Spleen (tissue), 11 donors: ENCODE measurements at regions not wholly inside any gene's neighbourhood (a gene's known extent, or its start where the extent isn't known, plus 50 kb on each side); places are given as distances from the start of the nearest gene placed in this dataset.

Experiments used
- DNase-seq: peaks from one replicate; pipeline ENCODE4 v3.0.0-alpha.2; 2020
- H3K27ac ChIP-seq, 8 donors: fragments of 200-600 bp; sonication (generic) in 7 of 8; 1 replicate in 4 of 8; 2 replicates in 4 of 8; pipeline versions ENCODE4 v1.5.0 to v1.8.0; 2016 to 2021; ENCODE audit warnings: inconsistent platforms in 4 of 8, mild to moderate bottlenecking in 4 of 8, moderate library complexity in 1 of 8
- H3K27me3 ChIP-seq, 7 donors: fragments of 200-600 bp; sonication (generic) in 6 of 7; replicated peaks in 1 of 7; 1 replicate in 4 of 7; 2 replicates in 3 of 7; pipeline versions ENCODE4 v1.5.0 to v1.8.0; 2016 to 2021; ENCODE audit warnings: inconsistent platforms in 3 of 7, mild to moderate bottlenecking in 1 of 7
- H3K36me3 ChIP-seq, 6 donors: fragments of 200-600 bp; sonication (generic) in 5 of 6; 1 replicate in 4 of 6; 2 replicates in 2 of 6; pipeline versions ENCODE4 v1.5.0 to v1.8.0; 2016 to 2021; ENCODE audit warnings: inconsistent platforms in 2 of 6
- H3K4me1 ChIP-seq, 6 donors: fragments of 200-600 bp; sonication (generic) in 5 of 6; 1 replicate in 3 of 6; 2 replicates in 3 of 6; pipeline versions ENCODE4 v1.5.0 to v1.8.0; 2016 to 2021; ENCODE audit warnings: inconsistent platforms in 3 of 6
- H3K4me3 ChIP-seq, 8 donors: fragments of 200-600 bp; sonication (generic) in 7 of 8; 1 replicate in 4 of 8; 2 replicates in 4 of 8; pipeline versions ENCODE4 v1.5.0 to v1.8.0; 2016 to 2021; ENCODE audit warnings: inconsistent platforms in 4 of 8, mild to moderate bottlenecking in 4 of 8, moderate library complexity in 2 of 8
- H3K9me3 ChIP-seq, 8 donors: fragments of 200-600 bp; sonication (generic) in 7 of 8; 1 replicate in 4 of 8; 2 replicates in 4 of 8; pipeline versions ENCODE4 v1.5.0 to v1.8.0; 2016 to 2021; ENCODE audit warnings: inconsistent platforms in 4 of 8
- POLR2A ChIP-seq, 3 donors: fragments of 450-650 bp; IDR thresholded peaks; one replicate each; pipeline ENCODE4 v1.5.1; 2017; ENCODE audit warnings: antibody characterized with exemption in 3 of 3, mild to moderate bottlenecking in 1 of 3
- POLR2AphosphoS5 ChIP-seq, 3 donors: sonication (generic); formaldehyde crosslinking; IDR thresholded peaks; one replicate each; pipeline ENCODE4 v1.5.1; 2017; ENCODE audit warnings: antibody characterized with exemption in 3 of 3
- WGBS, 5 donors: extraction: QIAGEN DNeasy Blood & Tissue Kit in 3 of 5; methylation state at CpG; one replicate each; pipeline versions ENCODE4 v1.1.5 to v1.1.7; 2013 to 2018; 5-methylcytosine and 5-hydroxymethylcytosine counted together
- intact Hi-C: fragments of 100-400 bp; cut with DNase I; formaldehyde crosslinking; loops from one replicate; pipeline ENCODE4 v1.15.0; 2023; ENCODE audit warnings: low total_unique reads
- TF ChIP-seq, protein P1 (sequence below), 11 experiments: fragments of 200-600 bp in 7 of 11; fragments of 450-650 bp in 4 of 11; sonication (generic) in 4 of 11; IDR thresholded peaks in 8 of 11; conservative IDR thresholded peaks in 3 of 11; 1 replicate in 7 of 11; 2 replicates in 4 of 11; pipeline versions ENCODE4 v1.4.0 to v1.8.0; 2016 to 2021; ENCODE audit warnings: antibody characterized with exemption in 11 of 11, inconsistent platforms in 4 of 11, mild to moderate bottlenecking in 1 of 11
- donor health status: healthy with polysubstance abuse.
- donor health status: DM: no; HTN: no; CAD: no; lungs with moderate emphysema.
- donor health status: DM: no; HTN: no; CAD: no.
- donor health status: Bipolar disorder and iron deficiency.
- donor health status: healthy.
- donor health status: DM: no; HTN: no; CAD: no.
- donor health status: DM: yes; HTN: yes; CAD: no.

DNA sequence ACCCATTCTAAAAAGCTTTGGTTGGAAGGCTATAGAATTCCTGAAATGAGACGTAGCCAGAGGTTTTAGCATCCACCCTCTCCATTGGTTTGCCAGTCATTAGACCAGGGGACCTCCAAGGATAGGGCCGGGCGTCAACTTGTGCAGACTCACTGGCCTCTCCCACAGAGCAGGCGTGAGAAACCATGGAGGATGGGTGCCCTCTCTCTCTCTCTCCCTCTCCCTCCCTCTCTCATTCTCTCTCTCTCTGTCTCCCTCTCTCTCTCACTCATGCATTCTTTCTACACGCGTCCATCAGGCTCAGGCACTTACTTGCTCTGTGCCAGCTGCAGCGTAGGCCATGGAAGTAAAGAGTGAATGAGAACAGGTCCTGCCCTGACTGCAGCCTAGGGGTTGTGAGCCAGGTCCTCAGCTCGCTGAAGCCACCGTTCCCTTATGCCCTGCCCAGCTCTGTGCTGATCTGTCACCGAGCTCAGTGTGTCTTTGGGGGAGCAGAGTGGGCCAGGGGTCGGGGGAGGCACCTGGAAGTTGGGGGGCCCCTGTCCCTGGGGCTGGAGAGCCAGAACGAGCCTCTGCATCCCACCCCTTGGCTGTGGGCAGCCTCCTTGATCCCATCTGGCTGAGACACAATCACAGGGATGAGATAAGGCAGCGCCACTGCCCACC is 304.4 kb upstream of the HS6ST1 start:
- Histone ChIP-seq H3K4me3 (no peak overlapping the region), H3K27me3 (no peaks in the 10 kb centered on the region), H3K4me1 (peaks cover 0 to 14% (median 0%) of the 10 kb centered on the region in 6 donors), H3K9me3 (no peaks in the 10 kb centered on the region), H3K27ac (no peak overlapping the region), H3K36me3 (no peaks in the 10 kb centered on the region)
- TF ChIP-seq POLR2A (IDR thresholded peaks at IDR 0.05) (no peak), POLR2AphosphoS5 (IDR thresholded peaks at IDR 0.05) (no peak)
- TF ChIP-seq, protein P1, sequence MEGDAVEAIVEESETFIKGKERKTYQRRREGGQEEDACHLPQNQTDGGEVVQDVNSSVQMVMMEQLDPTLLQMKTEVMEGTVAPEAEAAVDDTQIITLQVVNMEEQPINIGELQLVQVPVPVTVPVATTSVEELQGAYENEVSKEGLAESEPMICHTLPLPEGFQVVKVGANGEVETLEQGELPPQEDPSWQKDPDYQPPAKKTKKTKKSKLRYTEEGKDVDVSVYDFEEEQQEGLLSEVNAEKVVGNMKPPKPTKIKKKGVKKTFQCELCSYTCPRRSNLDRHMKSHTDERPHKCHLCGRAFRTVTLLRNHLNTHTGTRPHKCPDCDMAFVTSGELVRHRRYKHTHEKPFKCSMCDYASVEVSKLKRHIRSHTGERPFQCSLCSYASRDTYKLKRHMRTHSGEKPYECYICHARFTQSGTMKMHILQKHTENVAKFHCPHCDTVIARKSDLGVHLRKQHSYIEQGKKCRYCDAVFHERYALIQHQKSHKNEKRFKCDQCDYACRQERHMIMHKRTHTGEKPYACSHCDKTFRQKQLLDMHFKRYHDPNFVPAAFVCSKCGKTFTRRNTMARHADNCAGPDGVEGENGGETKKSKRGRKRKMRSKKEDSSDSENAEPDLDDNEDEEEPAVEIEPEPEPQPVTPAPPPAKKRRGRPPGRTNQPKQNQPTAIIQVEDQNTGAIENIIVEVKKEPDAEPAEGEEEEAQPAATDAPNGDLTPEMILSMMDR (IDR thresholded peaks at IDR 0.05 in 8 of 11, conservative IDR thresholded peaks at IDR 0.05 in 3 of 11): no peak
- peak; percentile 50 for DNase-seq
- intact Hi-C loops: no loop called here
- WGBS, 5 donors: 85 to 97% (median 91%) methylated on average over 12 to 13 of the region's 13 CpGs

DNA sequence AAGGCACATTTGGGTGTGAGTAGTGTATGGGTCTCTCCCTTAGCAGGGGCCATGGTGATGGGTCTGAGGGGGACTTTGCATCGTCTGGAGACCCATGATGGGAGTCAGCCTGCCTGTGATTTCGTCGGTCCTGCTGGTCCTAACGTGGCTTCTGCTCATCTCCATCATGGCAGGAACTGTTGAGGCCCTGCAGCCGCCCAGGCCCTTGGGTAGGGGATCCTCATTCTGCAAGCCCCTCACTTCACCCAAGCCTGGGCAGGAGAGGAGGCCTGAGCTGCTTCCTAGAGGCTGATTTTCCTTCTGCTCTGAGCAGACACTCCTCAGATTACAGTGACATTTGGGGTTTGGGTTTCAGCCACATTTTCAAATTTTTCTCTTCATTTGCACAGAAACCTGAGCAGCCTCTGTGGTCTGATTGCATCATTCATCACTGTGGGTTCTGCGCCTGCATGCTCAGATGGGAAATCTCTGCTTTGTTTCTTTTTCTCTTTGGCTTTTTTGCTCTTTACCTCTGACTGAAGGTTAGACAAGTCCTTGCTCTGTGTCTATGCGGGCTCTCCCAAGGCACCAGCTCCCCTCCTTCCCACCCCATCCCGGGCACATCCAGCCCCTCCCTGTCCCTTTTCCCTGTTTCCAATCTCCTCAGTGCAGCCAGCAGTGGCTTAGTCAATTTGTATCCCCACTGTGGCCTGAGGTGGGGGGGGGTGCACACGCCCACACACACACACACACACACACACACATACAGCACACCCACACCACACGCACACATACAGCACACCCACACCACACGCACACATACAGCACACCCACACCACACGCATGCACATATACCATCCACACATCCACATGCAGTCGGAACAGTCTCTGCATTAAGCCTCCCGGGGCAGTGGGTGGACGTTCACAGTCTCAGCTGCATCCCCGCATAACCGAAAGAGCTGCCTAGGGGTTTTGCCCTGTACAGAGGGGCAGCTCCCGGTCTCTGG is 305.4 kb upstream of the HS6ST1 start:
- no peak for TF ChIP-seq POLR2A (IDR thresholded peaks at IDR 0.05)
- no peak for TF ChIP-seq POLR2AphosphoS5 (IDR thresholded peaks at IDR 0.05)
- TF ChIP-seq, protein P1 (IDR thresholded peaks at IDR 0.05 in 8 of 11, conservative IDR thresholded peaks at IDR 0.05 in 3 of 11): no peak
- peak; percentile 56 for DNase-seq
- H3K27me3 ChIP-seq: no peaks in the 10 kb centered on the region
- no peak overlapping the region for H3K4me3 ChIP-seq
- no peaks in the 10 kb centered on the region for H3K36me3 ChIP-seq
- H3K4me1 ChIP-seq: peaks cover 0 to 14% (median 0%) of the 10 kb centered on the region in 6 donors
- intact Hi-C loops: no loop called here
- 74 to 82% (median 78%) methylated on average over 13 to 18 of the region's 18 CpGs for WGBS, 5 donors
- H3K27ac ChIP-seq: no peak overlapping the region
- no peaks in the 10 kb centered on the region for H3K9me3 ChIP-seq

DNA sequence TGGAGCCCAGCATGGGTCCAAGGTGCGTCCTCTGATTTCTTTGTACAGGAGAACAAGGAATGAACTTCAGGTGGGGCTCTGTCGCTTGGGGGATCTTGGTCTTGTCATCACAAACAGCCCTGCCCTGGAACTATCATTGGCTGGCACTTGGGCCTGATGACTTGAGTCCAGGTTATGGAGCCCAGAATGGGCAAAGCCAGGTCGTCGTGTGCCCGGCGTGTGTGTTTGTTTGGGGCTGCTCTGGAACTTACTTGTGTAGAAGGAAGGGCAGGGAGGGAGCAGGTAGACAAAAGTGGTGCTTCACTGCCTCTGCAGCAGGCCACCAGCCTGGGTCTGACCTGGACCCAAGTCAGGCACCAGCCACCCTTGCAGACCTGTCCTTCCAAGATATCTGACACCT is 306.3 kb upstream of the HS6ST1 start:
- H3K4me3 ChIP-seq: no peak overlapping the region
- no peak overlapping the region for H3K27ac ChIP-seq
- peak; percentile 55 for DNase-seq
- H3K4me1 ChIP-seq: peaks cover 0 to 14% (median 0%) of the 10 kb centered on the region in 6 donors
- 92 to 97% (median 93%) methylated on average over 6 of the region's 6 CpGs for WGBS, 5 donors
- H3K27me3 ChIP-seq: no peaks in the 10 kb centered on the region
- H3K9me3 ChIP-seq: no peaks in the 10 kb centered on the region
- no peaks in the 10 kb centered on the region for H3K36me3 ChIP-seq
- TF ChIP-seq, protein P1 (IDR thresholded peaks at IDR 0.05 in 8 of 11, conservative IDR thresholded peaks at IDR 0.05 in 3 of 11): no peak
- no peak for TF ChIP-seq POLR2A (IDR thresholded peaks at IDR 0.05)
- no peak for TF ChIP-seq POLR2AphosphoS5 (IDR thresholded peaks at IDR 0.05)
- intact Hi-C loops: no loop called here

DNA sequence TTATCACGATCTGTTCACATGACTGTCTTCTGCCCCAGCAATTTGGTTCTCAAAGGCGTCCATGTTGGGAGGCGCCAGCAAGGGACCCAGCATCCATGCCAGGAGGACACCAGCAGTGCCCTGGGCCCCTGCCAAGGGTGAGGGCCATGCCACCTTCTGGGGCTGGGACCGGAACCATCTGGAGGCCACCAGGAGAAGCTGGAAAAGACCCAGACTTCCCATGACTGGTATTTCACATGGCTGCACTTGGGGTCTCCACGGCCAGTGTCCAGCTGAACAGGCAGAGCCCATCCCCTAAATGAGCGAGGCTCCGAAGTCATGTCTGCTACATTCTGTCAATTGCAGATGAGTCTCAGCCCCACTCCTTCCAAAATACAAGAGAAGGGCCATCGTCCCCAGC is 306.8 kb upstream of the HS6ST1 start:
- no peaks in the 10 kb centered on the region for H3K27me3 ChIP-seq
- no peaks in the 10 kb centered on the region for H3K36me3 ChIP-seq
- WGBS, 5 donors: 83 to 91% (median 87%) methylated on average over 4 to 8 of the region's 8 CpGs
- DNase-seq: peak; percentile 56
- no peaks in the 10 kb centered on the region for H3K9me3 ChIP-seq
- no peak for TF ChIP-seq POLR2A (IDR thresholded peaks at IDR 0.05)
- TF ChIP-seq POLR2AphosphoS5 (IDR thresholded peaks at IDR 0.05): no peak
- TF ChIP-seq, protein P1 (IDR thresholded peaks at IDR 0.05 in 8 of 11, conservative IDR thresholded peaks at IDR 0.05 in 3 of 11): no peak
- intact Hi-C loops: no loop called here
- H3K4me1 ChIP-seq: peaks cover 0 to 14% (median 0%) of the 10 kb centered on the region in 6 donors
- no peak overlapping the region for H3K27ac ChIP-seq
- no peak overlapping the region for H3K4me3 ChIP-seq
